Sigmoid colon (tissue), 3 donors: ENCODE measurements at regions not wholly inside any gene's neighbourhood (a gene's known extent, or its start where the extent isn't known, plus 50 kb on each side); places are given as distances from the start of the nearest gene placed in this dataset.

ENCODE experiments used
- CTCF ChIP-seq, 4 experiments: fragments of 450-650 bp in 3 of 4; fragments of 200-600 bp in 1 of 4; IDR thresholded peaks; one replicate each; pipeline ENCODE4 v1.5.1; 2016 to 2019; ENCODE audit warnings: antibody characterized with exemption in 4 of 4, mild to moderate bottlenecking in 3 of 4, moderate library complexity in 2 of 4
- POLR2A ChIP-seq, 2 donors: fragments of 450-650 bp; IDR thresholded peaks; one replicate each; pipeline ENCODE4 v1.6.1; 2016; ENCODE audit warnings: antibody characterized with exemption in 2 of 2, mild to moderate bottlenecking in 2 of 2, moderate library complexity in 2 of 2

- TF ChIP-seq CTCF (IDR thresholded peaks at IDR 0.05) (no peak), POLR2A (IDR thresholded peaks at IDR 0.05) (no peak)
Measured at GRCh38 chr6:167492100-167492449, 167.2 kb downstream of the TTLL2 start.
